HG02970 (cell line): ENCODE measurements at regions not wholly inside any gene's neighbourhood (a gene's known extent, or its start where the extent isn't known, plus 50 kb on each side); places are given as distances from the start of the nearest gene placed in this dataset.
"Not testable (repeated sequence)": the region's sequence is repeated elsewhere in the genome, so short reads cannot be mapped to it uniquely, and the experiment has no call there.

Experiments used
- ATAC-seq: cut with Tn5 transposase; IDR thresholded peaks from one replicate; pipeline ENCODE4 v1.9.1; 2021; ENCODE audit warnings: mild to moderate bottlenecking, moderate library complexity, moderate number of reproducible peaks; ENCODE audit not compliant: unreplicated experiment, low FRiP score

DNA sequence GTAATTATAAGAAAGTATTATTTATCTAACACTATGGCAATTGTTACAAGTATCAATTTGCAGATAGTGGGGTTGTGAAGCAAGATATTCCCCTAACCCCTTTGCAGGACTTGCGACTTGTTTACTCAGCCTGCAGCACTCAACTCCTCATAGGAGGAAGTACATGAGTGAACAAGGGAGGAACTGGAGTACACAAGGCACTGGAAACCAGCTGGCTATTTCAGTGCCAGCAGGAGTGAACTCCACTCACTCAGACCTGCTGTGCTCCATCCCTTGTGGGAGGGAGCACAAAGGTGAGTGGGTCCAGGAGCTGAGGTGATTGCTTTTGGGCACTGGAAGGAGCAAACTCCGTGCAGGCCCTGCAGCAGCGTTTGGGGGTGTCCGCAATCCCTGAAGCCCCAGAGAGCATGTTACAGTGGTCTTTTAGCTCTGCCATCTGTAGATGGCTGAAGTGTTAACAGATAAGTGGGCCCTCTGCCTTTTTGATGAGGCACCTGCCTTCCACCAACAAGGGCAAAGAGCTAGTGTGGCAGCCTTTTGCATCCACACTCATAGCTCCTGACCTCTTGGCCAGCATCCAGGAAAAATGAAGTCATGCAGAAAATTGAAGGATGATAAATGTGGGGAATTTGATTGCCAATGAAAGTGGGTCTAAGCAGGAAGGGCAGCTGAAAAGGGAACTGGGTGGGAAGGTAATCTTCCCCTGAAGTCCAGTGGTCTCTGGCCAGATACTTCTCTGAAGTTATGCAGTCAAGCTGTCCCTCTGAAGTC, 802.2 kb upstream of the MIR17HG start:
- ATAC-seq, result no peak

DNA sequence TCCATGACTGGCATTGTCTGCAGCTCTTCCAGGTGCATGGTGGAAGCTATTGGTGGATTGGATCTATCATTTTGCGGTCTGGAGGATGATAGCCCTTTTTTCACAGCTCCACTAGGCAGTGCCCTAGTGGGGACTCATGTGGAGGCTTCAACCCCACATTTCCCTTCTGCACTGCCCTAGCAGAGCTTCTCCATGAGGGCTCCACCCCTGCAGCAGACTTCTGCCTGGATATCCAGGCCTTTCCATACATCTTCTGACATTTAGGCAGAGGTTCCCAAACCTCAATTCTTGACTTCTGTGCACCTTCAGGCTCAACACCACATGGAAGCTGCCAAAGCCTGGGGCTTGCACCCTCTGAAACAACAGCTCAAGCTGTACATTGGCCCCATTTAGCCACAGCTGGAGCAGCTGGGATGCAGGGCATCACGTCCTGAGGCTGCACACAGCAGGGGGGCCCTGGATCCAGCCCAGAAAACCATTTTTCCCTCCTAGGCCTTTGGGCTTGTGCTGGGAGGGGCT, 800.2 kb upstream of the MIR17HG start:
- no peak for ATAC-seq

DNA sequence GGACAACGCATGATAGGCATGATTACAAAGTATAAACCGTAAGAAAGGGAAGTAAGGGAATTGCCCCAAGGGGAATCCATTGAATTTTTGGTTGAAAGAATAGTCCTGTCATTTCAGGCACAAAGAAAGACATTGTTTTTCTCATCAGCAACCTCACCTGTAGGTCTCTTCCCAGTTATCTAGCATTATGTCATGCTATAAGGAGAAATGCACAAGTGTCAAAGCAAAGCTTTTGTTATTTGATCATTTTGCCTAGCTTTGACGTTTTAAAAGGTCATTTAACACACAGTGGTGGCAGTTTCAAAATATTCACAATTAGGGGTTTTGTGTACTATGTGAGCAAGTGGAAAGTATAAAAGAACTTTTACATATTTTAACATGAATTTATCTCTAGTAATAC, 796.2 kb upstream of the MIR17HG start:
- no peak for ATAC-seq

DNA sequence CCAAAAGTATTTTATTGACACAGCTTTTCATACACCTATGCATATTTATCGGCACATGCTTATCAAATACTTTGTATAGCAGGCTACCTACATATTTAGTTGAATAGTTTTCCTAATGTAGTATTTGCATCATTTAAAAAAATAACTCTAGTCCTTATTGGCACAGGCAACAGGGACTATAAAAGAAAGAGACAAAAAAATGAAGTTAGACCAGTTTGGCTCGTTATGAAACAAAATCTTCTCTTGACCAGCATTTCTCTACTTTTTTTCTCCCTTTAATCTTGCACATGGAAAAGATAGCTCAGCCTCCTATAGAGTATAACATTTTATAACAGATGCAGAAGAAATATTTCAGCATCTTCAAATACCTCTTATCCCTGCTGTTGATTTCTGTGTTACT, 794.8 kb upstream of the MIR17HG start:
- ATAC-seq, result no peak

DNA sequence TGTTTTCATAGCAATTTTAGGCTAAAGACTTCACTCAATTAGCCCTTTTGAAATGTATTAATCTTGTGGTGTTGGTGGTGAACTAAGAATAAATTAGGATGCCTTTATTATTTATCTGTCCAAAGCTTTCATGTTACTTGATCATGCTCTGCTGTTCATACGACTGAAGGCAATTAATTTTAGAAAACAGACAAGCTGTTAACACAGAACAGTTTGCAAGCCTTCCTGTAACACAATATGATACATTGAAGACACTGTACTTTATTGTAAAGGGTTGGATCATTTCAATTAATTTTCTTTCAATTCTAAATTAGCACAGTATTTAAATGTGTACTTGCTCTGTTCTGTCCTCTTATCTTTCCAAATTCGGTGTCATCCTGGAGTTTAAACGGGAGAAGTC, 794.3 kb upstream of the MIR17HG start:
- no peak for ATAC-seq

DNA sequence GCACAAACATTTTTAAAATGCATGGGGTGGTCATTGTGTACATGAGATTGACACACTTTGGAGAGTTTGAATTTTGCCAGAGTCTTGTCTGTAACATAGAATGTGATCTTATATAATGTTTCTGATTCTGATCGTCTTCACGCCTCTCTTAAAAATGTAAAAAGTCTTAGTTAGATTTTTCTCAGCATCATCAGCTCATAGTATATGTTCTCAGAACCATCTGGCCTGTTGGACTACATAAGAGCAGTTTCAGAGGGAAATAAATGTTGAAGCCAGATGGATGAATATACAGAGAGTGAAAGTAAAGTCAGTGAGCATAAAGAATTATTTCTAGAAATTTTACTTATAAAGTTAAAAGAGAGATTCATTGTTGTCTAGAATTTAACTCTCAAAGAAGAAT, 789.9 kb upstream of the MIR17HG start:
- ATAC-seq, result no peak

DNA sequence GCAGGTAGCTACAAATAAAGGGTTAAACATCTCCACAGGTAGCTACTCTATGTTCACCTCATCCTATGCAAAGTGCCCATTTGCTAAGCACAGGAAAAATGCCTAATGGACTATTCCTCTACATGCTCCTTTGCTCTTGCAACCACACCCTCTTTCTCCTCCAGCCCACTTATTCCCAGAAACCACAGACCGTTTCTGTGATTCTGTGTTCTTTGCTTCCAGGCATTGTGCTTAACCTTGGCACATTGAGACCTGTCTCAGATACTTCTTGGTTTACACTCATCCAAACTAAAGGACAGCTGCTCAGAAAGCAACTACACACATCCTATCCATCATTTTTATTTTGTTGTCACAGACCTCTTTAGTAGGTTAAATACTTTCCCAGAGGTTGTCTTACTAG, 785.0 kb upstream of the MIR17HG start:
- no peak for ATAC-seq

DNA sequence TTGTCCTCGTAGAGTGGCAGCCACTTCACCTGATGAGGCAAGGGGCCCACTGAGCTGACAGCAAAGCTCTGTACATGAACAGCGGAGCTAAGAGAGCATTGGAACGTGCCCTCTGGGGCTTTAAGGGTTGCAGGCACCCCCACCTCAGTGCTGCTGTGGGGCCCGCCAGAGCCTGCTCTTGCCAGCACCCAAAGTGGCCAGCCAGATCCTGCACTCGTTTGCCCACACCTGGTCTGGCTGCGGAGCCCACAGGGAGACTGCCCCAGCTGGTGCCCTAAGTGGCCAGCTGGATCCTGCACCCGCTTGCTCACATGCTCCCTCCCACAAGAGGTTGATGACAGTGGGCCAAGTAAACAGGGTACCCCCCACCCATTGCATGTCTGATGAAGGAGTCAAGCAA, 783.4 kb upstream of the MIR17HG start:
- no peak for ATAC-seq

DNA sequence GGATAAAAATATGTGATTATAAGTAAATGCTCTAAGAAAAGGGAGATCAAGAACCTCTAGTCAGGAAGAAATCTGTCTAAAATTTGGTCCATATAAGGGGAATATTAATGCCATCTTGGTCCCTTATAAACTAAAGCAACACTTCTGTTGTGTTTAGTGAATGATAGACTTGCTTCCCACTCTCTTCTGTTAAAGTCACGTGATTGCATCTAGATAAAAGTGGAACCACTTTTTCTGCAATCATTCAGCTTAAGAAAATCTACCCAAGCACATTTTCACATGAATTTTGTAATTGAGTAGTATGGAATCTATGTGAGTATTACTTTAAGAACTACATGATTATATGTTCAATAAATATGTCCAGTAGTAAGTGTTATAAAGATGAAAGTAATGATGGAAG, 782.9 kb upstream of the MIR17HG start:
- ATAC-seq, result no peak

DNA sequence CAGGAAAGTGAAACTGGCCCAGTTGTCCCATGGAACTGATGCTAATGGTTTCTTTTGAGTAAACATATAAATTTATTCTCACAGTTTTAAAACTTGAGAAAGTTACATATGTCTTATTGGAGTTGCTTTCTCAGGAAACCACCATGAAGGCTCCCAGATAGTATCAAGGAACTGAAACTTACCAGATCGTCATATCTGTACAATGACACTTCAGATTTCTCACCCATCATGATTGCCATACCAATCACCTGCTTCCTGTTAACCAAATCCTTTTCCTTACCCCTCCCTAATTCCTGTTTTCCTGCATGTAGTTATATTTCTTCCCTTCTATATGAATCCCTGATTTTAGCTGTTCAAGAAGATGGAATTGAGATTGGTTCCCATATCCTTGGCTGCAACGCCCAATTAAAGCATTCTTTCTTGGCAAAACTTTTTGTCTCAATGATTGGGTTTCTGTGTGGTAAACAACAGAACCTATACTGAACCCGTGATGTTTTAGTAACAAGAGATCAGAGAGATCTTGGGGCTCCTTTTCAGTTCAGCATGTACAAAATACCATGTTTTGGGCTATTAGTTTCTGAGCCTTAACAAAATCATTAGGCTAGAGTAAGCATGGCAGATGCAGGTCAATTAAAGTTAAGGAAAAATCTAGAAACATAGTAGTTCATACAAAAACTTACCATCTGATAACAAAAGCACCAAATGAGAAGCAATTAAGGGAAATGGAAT, 781.3 kb upstream of the MIR17HG start:
- ATAC-seq, result no peak

DNA sequence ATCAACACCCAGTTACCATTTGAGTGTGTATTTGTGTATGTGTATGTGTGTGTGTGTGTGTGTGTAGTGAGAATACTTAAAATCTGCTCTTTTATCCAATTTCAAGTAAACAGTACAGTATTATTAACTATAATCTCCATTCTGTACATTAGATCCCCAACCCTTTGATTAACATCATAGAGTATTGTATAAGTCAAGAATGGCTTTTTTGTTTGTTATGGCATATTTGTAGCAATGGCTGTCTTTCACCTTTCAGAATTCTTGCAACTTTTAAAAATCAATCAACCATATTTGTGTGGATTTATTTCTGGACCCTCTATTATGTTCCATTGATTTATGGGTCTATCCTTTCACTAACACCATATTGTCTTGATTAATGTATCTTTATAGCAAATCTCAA, 779.3 kb upstream of the MIR17HG start:
- no peak for ATAC-seq

DNA sequence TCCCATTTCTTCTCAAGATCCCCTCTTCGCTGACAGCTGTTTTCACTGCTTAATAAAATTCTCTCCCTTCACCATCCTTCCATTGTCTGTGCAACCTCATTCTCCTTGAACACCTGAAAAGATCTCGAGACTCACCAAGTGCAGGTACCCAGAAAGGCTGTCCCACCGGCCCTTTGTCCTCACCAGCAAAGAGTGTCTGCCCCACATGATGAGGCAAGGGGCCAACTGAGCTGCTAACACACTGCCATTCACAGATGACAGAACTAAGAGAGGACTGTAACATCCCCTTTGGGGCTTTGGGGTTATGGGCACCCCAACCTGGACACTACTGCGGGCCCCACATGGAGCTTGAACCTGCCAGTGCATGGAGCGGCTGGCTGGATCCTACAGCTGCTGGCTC, 771.4 kb upstream of the MIR17HG start:
- ATAC-seq, result no peak

DNA sequence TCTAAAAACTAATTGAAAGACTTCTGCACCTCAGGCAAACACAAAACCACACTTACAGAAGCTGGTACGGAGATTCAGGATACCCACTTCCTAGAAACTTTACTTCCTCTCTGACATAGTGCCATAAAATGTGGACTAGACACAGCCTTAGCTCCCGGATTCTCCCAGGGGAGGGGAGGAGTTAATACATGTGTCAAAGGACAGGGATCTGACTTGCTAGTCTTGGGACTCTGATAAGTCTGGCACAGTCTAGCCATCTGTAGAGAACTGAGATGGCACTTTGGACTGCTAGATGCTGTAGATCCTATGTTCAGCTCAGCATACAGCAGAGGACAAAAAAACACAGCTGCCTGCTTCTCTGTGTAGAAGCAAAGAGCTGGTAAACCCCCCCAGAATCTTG, 769.8 kb upstream of the MIR17HG start:
- no peak for ATAC-seq

DNA sequence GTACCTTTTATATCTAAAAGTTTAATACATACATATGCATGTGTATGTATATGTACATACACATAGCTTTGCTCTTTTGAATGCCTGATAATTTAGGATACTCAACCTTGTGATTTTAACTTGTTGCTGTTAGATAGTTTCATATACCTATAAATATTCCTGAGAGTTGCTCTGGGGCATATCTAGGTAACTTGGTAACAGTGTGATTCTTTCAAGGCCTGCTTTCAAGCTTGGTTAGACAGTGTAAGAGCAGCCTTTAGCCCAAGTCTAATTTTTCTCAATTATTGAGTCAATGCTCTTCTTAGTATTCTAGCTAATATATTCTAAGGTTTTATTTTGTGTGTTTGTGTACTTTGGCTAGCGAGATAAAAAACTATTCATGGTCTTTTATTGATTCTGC, 762.1 kb upstream of the MIR17HG start:
- ATAC-seq, result no peak

DNA sequence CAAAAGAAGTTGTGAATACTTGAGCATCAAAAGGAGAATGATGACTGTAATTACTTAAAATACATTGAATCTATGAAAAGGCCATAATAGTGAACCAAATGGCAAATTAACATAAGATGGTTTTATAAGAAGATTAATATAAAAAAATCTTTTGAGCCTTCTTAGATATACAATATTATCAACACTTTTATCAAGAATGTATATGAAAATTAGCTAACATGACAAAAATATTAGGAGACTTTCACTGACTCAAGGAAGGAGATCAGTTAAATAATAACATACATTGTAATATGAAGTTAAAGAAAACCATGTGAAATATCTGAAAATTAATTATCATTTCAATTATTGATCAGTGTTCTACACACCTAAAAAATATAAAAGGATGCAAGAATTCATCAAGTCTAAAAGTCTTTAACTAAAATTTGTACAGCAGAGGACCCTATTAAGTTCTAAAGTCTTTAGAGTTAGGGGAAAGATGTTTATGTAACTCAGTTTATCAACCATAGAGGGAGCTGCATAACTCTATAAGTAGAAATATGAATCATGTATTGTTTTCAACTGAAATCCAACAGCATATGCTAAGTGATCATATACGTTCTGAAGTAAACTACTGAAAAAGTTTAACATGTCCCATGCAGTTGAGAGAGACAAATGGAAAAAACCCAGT, 756.1 kb upstream of the MIR17HG start:
- ATAC-seq, result no peak

DNA sequence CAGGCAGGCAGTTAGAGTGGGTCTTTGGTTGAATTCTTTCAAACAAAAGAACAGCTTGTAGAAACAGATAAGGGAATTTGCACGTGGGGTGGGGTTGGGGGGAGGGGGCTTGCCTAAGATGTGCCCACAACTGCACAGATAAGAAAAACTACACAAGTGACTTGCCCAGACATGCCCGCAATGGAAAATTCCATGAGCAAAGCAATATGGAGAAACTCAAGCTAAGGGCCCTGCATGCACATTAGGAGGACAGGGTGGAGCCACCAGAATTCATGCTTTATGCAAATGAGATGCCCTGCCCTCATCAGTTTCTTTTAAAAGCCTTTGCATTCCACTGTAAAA, 755.6 kb upstream of the MIR17HG start:
- no peak for ATAC-seq

DNA sequence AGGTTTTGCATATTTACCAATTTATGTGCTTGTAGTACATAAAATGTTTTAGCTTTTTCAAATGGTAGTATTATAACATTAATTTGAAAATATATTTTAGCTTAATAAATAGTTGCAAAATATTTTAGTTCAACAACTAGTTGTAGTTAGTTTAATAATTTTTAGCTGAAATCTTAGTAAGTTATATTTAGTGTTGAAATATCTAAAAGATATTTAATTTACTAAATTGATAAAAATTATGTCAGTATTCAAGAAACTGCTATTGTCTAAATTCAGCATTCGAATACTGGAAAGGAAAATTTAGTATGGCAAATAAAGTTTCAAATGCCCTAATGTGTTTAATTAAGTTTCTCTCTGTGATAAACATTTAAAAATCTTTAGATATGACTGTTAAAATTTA, 754.5 kb upstream of the MIR17HG start:
- ATAC-seq, result no peak

DNA sequence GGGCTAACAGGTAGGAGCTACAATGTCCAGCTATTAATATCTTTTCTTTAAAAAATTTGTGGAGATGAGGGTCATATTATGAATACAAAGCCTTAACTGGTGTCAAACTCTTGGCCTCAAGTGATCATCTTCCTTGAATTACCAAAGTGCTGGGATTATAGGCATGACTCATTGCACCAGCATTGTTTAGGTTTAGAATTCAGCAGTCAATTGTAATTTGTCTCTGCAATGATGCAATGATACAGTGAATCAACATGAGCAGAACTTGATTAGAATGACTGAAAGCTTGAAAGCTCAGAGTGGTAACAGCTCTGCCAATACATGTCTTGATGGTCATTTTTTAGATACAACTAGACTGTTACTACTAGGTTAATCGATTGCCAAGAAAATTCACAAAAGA, 752.8 kb upstream of the MIR17HG start:
- ATAC-seq, result no peak

DNA sequence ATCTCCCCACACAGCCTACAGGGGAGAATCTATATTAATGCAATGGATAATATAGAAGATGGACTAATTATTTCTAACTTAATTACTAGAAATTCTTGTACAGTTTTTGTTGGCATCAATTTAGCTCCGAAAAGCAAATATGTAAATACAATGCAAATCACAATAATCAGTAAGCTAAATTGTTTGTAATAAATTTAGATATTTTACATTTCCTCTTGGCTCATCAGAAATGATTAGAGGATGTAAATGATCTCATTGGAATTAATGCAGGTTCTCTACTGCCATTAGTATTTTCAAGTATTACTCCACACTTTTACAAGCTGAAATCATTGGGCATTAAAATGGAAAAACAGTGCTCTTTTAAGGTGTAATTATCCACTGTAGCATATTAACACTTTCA, 741.8 kb upstream of the MIR17HG start:
- no peak for ATAC-seq

DNA sequence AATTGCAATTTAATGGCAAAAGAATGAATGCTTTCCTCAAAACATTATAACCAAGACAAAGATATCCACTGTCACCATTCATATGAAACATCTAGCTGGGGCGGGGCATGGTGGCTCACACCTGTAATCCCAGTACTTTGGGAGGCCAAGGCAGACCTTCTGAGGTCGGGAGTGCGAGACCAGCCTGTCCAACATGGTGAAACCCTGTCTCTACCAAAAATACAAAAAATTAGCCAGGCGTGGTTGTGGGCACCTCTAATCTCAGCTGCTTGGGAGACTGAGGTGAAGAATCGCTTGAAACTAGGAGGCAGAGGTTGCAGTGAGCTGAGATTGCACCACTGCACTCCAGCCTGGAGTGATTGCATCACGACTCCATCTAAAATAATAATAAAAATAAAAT, 740.6 kb upstream of the MIR17HG start:
- ATAC-seq, result not testable (repeated sequence)

DNA sequence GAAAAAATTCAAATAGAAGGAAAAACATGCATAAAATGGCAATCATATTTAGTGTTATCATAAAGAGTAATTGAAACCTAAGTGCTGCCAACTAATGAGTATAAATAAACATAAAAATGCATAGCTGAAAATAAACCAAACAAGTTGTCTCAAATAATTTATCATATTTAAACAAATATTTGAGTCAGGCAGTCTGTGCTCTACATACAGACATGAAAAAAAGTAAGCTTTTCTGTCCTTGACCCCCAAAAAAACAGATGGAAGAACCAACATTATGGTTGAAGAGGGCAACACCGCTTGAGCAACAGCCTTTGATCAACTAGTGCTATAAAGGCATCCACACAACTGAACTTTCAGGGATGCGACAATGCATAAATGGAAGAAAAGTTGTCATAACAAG, 735.1 kb upstream of the MIR17HG start:
- ATAC-seq, result no peak
